ENCODE measurements at regions not wholly inside any gene's neighbourhood (a gene's known extent, or its start where the extent isn't known, plus 50 kb on each side); places are given as distances from the start of the nearest gene placed in this dataset.

DNA sequence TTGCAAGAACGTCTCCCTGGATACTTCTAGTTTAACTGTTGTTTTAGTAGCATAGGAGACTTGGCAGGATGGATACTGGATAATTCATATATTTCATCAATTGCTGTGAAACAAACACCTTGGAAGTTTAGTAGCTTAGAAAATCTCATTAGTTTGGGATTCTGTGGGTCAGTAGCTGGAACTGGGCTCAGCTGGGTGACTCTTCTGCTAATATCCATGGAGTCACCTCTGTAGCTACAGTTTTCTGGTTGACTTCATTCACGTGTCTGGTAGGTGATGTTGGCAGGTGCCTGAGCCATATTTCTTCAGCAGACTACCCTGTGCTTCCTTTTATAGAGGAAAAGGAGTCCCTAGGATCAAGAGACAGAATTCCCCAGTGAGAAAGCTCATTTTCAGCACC lies 208.9 kb upstream of the PFKP start:
- intact Hi-C loops (cut with DNase I): no loop called here
- DNase-seq: no peak
- H3K4me1 ChIP-seq: no peaks in the 10 kb centered on the region
- no peaks in the 10 kb centered on the region for H3K36me3 ChIP-seq
- peaks cover 4% of the 10 kb centered on the region for H3K27me3 ChIP-seq
- TF ChIP-seq, protein P1, sequence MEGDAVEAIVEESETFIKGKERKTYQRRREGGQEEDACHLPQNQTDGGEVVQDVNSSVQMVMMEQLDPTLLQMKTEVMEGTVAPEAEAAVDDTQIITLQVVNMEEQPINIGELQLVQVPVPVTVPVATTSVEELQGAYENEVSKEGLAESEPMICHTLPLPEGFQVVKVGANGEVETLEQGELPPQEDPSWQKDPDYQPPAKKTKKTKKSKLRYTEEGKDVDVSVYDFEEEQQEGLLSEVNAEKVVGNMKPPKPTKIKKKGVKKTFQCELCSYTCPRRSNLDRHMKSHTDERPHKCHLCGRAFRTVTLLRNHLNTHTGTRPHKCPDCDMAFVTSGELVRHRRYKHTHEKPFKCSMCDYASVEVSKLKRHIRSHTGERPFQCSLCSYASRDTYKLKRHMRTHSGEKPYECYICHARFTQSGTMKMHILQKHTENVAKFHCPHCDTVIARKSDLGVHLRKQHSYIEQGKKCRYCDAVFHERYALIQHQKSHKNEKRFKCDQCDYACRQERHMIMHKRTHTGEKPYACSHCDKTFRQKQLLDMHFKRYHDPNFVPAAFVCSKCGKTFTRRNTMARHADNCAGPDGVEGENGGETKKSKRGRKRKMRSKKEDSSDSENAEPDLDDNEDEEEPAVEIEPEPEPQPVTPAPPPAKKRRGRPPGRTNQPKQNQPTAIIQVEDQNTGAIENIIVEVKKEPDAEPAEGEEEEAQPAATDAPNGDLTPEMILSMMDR (IDR thresholded peaks at IDR 0.05): no peak
- H3K9me3 ChIP-seq: no peaks in the 10 kb centered on the region
- no peak overlapping the region for H3K4me3 ChIP-seq
- ATAC-seq: no peak
- no peak overlapping the region for H3K27ac ChIP-seq

DNA sequence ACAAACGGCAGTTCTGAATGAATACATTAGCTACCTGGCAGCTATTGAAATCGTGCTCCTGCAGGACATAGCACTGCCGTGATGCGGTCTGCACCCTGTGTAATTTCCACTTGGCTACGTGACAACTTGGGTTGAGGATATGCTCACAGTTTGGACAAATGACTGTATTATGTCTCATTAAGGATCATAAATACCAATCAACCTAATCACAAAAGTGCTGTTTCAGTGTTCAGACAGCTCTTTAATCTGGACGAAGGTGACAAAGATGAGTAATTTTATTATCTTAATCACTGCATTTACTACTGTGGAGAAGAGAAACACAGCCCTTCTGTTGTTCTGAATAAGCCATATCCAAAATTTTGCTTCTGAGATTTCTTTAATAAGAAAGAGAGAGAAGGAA lies 210.8 kb upstream of the PFKP start:
- peaks cover 5% of the 10 kb centered on the region for H3K27me3 ChIP-seq
- TF ChIP-seq, protein P1 (IDR thresholded peaks at IDR 0.05): no peak
- H3K9me3 ChIP-seq: no peaks in the 10 kb centered on the region
- no peaks in the 10 kb centered on the region for H3K36me3 ChIP-seq
- intact Hi-C loops (cut with DNase I): no loop called here
- H3K4me3 ChIP-seq: no peak overlapping the region
- no peaks in the 10 kb centered on the region for H3K4me1 ChIP-seq
- no peak overlapping the region for H3K27ac ChIP-seq
- ATAC-seq: no peak
- no peak for DNase-seq

DNA sequence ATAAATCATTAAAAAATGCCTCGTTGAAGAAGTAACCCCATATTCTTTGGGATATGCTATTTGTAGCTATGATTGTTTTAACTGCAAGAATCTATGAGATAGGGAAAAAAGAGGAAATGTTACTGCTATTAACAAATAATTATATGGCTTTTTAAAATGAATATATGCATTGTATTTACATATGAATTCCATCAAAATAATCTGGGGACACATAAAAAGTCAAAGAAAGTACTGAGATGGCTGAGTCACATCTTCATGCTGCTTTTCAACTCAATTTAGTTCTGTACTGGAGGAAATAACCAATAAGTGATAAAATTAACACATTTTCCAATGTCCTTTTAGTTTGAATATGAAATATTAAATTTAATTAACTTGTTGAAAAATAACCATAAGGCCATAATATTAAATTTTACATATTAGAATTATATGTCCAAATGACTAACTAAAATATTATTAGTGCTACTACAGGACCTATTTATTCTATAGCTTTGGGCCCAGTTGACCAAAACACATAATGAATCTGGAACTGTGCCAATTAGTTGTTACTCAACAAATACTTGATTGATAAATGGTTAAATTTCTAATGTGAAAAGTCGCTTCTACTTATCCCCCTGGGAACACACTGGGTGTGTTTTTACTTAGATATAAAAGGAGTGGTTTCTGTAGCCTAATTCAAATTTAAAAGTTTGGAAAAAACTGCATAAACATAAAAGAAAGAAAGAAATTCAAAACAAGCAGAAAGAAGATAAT lies 214.6 kb upstream of the PFKP start:
- DNase-seq (no peak), ATAC-seq (no peak)
- Histone ChIP-seq H3K36me3 (no peaks in the 10 kb centered on the region), H3K4me3 (no peak overlapping the region), H3K9me3 (no peaks in the 10 kb centered on the region), H3K4me1 (no peaks in the 10 kb centered on the region), H3K27ac (no peak overlapping the region), H3K27me3 (peaks cover 7% of the 10 kb centered on the region)
- TF ChIP-seq, protein P1 (IDR thresholded peaks at IDR 0.05): no peak
- intact Hi-C loops (cut with DNase I): no loop called here

DNA sequence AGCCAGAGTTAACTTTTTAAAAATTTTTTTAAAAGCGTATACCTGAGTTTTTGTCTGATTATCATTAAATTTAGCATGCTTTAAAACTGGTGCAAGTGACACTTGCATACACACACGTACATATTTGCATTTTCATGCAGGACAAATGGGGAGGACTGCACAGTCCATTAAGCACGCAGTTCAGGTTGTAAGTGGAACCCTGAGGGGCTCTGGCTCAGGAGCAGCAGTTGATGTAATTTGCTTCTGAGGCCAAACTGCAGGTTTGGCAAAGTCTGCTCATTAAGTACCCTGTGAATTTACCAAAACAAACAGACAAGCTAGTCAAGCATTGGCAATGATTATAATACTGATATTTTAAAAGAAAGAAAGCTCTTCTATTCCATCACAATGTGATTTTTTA lies 215.8 kb upstream of the PFKP start:
- H3K27ac ChIP-seq: no peak overlapping the region
- no peak for ATAC-seq
- intact Hi-C loops (cut with DNase I): no loop called here
- no peaks in the 10 kb centered on the region for H3K9me3 ChIP-seq
- no peaks in the 10 kb centered on the region for H3K36me3 ChIP-seq
- H3K4me1 ChIP-seq: no peaks in the 10 kb centered on the region
- TF ChIP-seq, protein P1 (IDR thresholded peaks at IDR 0.05): no peak
- no peak overlapping the region for H3K4me3 ChIP-seq
- DNase-seq: no peak
- peaks cover 7% of the 10 kb centered on the region for H3K27me3 ChIP-seq

DNA sequence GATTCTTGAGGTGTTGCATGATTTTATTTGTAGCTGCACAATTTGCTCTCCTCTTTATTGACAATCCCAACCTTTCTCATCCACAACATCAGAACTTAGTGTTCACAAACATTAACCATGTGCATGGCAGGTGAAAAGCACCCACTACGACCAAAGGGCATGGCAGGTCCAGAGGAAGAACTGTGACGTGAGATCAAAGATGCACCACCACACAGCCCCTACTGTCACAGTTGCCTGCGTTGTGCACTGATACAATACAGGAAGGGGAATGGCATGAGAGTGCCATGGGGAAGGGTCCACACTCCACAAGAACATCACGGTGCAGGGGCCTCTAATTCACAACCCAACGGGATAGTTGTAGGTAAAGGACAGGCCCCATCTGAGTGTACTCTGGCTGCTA lies 217.1 kb upstream of the PFKP start:
- Histone ChIP-seq H3K4me3 (no peak overlapping the region), H3K27me3 (peaks cover 7% of the 10 kb centered on the region), H3K36me3 (no peaks in the 10 kb centered on the region), H3K27ac (no peak overlapping the region), H3K9me3 (no peaks in the 10 kb centered on the region), H3K4me1 (no peaks in the 10 kb centered on the region)
- TF ChIP-seq, protein P1 (IDR thresholded peaks at IDR 0.05): no peak
- DNase-seq (no peak), ATAC-seq (no peak)
- intact Hi-C loops (cut with DNase I): no loop called here

DNA sequence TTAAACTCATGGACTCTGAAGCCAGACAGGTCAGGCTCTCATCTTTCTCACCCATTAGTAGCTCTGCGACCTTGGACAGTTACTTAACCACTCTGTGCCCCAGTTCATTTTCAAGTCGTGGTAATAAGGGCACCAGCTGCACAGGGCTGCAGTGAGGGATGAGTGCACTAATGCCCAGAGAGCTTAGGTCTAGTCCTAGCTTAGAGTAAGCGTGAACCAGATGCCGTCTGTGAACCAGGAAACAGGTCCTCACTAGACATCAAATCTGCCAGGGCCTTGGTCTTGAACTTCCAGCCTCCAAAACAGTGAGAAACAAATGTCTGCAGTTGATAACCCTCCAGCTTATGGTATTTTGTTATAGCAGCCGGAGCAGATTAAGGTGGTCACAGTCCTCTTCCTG lies 222.4 kb upstream of the PFKP start:
- H3K4me3 ChIP-seq: no peak overlapping the region
- TF ChIP-seq, protein P1 (IDR thresholded peaks at IDR 0.05): no peak
- ATAC-seq (no peak), DNase-seq (no peak)
- no peak overlapping the region for H3K27ac ChIP-seq
- no peaks in the 10 kb centered on the region for H3K9me3 ChIP-seq
- intact Hi-C loops (cut with DNase I): no loop called here
- H3K4me1 ChIP-seq: no peaks in the 10 kb centered on the region
- peaks cover 6% of the 10 kb centered on the region for H3K27me3 ChIP-seq
- no peaks in the 10 kb centered on the region for H3K36me3 ChIP-seq

All from upper lobe of right lung (tissue), 1 donor.